Kidney epithelial cell (primary cell): ENCODE measurements at regions not wholly inside any gene's neighbourhood (a gene's known extent, or its start where the extent isn't known, plus 50 kb on each side); places are given as distances from the start of the nearest gene placed in this dataset.

ENCODE experiments used
- DNase-seq: peaks from one replicate; pipeline ENCODE4 v3.0.0-alpha.2; 2010; ENCODE audit warnings: low read depth
- H3K27me3 ChIP-seq: 2 replicates; pipeline ENCODE4 v1.6.0; 2011; ENCODE audit warnings: low read length; ENCODE audit not compliant: control insufficient read depth, insufficient read depth
- H3K36me3 ChIP-seq: 2 replicates; pipeline ENCODE4 v1.5.1; 2011; ENCODE audit warnings: low read length; ENCODE audit not compliant: control insufficient read depth, insufficient read depth
- H3K4me3 ChIP-seq: 2 replicates; pipeline ENCODE4 v1.5.1; 2011; ENCODE audit warnings: low read depth, mild to moderate bottlenecking, control low read depth, low read length
- TF ChIP-seq, protein P1 (sequence below): IDR thresholded peaks from 2 replicates; pipeline ENCODE4 v1.5.1; 2011; ENCODE audit warnings: mild to moderate bottlenecking, moderate library complexity, low read length, control low read depth, inconsistent platforms; ENCODE audit not compliant: insufficient read depth, poor library complexity, severe bottlenecking

DNA sequence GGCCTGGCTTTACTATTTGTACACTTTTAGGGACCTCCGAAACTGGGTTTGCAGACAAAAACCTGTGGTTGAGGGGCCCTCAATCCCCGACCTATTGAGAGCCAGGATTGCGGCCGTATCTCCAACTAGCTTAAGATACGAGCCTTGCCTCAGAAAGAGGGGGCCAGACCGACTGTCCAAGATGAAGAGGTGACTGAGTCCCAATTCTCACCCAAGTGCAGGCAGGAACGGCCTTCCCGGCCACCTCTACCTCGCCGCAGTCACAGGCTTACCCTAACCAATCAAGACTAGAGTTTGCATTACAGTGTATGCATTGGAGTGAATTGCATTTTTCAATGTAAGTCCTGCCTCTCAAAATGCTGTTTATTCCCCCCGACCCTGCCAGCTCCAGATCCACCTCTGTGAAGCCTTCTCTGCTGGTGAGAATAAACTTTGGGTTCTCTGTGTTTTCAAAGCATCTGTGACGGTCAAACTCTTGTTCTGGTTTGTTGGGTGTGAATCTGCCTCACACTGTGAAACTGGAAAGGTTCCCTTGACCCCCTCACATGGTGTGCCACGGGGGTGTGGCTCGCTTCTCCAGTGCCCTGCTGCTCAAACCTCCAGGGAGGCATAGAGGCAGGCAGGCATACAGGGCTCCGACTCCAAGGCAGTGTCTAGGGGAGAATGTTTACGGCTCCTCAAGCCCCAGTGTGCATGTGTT, 62.2 kb upstream of the WLS start:
- no peak for DNase-seq
- H3K36me3 ChIP-seq: no peaks in the 10 kb centered on the region
- no peak overlapping the region for H3K4me3 ChIP-seq
- TF ChIP-seq, protein P1, sequence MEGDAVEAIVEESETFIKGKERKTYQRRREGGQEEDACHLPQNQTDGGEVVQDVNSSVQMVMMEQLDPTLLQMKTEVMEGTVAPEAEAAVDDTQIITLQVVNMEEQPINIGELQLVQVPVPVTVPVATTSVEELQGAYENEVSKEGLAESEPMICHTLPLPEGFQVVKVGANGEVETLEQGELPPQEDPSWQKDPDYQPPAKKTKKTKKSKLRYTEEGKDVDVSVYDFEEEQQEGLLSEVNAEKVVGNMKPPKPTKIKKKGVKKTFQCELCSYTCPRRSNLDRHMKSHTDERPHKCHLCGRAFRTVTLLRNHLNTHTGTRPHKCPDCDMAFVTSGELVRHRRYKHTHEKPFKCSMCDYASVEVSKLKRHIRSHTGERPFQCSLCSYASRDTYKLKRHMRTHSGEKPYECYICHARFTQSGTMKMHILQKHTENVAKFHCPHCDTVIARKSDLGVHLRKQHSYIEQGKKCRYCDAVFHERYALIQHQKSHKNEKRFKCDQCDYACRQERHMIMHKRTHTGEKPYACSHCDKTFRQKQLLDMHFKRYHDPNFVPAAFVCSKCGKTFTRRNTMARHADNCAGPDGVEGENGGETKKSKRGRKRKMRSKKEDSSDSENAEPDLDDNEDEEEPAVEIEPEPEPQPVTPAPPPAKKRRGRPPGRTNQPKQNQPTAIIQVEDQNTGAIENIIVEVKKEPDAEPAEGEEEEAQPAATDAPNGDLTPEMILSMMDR: no peak
- no peaks in the 10 kb centered on the region for H3K27me3 ChIP-seq

DNA sequence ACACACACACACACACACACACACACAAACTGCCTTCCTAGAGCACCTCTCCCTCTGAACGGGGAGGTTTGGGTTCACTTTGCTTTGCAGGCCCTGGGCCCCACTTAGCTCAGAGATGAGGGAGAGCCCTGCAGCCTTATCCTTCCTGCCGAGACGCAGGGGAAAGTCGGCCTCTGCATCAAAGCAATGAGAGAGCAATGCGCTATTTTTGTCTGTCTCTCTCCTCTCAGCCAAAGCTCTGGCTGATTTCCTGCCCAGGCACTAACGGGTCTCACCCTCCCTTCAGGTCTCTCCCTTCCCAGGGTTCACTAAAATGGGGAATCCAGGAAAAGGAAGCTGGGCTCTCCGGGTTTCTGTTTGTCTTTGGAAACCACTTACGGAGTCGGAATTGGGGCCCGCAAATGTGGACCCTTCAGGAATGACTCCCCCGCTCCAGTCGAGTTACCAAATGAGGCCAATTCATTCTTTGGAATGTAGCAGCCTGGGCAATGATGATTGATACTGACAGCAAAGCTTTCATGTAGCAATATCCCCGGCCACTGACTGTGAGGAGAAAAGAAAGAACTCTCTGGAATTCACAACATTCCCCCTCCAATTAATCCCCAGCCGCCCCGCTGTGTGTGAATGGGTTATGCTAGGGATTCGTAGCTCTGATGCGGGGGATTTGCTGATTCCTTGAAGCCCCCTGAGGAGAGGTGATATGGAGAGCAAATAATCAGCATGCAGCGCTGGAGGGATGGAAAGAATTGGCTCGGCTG, 61.5 kb upstream of the WLS start:
- DNase-seq: no peak
- no peaks in the 10 kb centered on the region for H3K27me3 ChIP-seq
- H3K36me3 ChIP-seq: no peaks in the 10 kb centered on the region
- TF ChIP-seq, protein P1: no peak
- H3K4me3 ChIP-seq: no peak overlapping the region

GRCh38 chr1:68293122-68293521, 60.8 kb upstream of the WLS start:
- TF ChIP-seq, protein P1: no peak
- Histone ChIP-seq H3K4me3 (no peak overlapping the region), H3K27me3 (no peaks in the 10 kb centered on the region), H3K36me3 (no peaks in the 10 kb centered on the region)
- no peak for DNase-seq

DNA sequence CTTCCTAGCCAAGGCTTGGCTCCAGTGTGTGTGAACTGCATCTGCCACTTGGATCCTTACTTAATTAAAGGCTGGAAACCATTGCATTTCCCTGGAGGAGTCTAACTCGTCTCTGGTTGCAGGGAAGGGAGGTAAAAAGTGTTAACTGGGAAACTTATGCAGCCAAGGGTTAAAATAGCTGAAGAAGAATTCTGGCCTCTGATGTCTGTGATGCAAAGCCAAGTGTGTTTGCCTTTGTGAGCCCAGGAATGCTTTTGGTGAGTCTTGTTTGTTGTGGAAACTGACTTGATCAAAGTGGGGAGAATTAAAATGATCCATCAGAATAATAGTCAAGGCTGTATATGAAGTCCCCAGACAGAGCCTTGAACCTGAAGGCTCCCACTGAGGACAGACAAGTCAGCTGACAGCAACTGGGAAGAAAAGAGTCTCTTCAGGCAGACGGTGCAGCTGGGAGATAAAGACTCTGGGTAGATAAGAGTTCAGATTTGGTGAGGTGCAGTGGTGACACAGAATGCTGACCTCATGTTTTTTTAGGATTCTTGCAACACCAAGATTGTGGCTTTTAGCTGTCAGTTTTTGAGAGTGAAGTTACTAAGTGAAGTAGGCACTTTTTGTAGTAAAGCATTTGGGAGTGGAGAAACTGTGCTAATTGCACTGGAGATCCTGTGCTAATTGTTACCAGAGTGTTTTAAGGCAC, 59.5 kb upstream of the WLS start:
- no peak for DNase-seq
- Histone ChIP-seq H3K4me3 (no peak overlapping the region), H3K27me3 (no peaks in the 10 kb centered on the region), H3K36me3 (no peaks in the 10 kb centered on the region)
- TF ChIP-seq, protein P1: no peak

- DNase-seq: no peak
- no peaks in the 10 kb centered on the region for H3K27me3 ChIP-seq
- TF ChIP-seq, protein P1: no peak
Measured at GRCh38 chr1:68287241-68287640, 54.9 kb upstream of the WLS start.

More at GRCh38 chr1:68287241-68287640, 54.9 kb upstream of the WLS start:
- Histone ChIP-seq H3K36me3 (no peaks in the 10 kb centered on the region), H3K4me3 (no peak overlapping the region)
